ENCODE measurements at regions not wholly inside any gene's neighbourhood (a gene's known extent, or its start where the extent isn't known, plus 50 kb on each side); places are given as distances from the start of the nearest gene placed in this dataset.

DNA sequence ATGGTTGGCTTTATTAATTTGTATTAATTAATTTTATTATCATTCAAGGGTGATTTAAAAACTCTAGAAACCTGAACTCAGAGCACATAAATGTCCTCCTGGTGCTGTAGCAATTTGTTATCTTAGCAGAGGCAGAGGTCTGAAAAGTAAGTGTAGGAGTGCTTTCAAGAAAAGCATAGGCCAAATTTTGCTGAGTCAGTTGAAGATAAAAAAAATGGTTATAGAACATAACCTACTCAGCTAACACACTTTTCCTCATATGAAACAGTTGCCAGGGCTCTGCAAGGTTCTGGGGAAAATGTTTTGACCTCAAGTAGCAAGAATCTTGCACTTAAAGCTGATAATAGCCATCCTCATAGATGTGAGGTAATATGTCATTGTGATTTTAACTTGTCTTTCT is 53.5 kb upstream of the CHODL start:
- no peak for DNase-seq (ENCODE audit: low read depth in 2 of 2)

DNA sequence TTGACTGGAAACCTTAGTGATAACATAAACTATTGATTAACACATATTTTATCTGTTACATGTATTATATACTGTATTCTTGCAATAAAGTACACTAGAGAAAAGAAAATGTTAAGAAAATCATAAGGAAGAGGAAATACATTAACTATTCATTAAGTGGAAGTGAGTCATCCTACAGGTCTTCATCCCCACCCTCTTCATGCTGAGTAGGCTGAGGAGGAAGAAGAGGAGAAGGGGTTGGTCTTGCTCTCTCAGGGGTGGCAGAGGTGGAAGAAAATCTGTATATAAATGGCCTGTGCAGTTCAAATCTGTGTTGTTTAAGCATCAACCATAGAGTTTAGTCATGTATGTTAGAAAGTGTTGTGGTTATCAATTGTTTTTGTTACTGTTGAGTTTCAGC is 66.1 kb upstream of the CHODL start:
- no peak for DNase-seq (ENCODE audit: low read depth in 2 of 2)

DNA sequence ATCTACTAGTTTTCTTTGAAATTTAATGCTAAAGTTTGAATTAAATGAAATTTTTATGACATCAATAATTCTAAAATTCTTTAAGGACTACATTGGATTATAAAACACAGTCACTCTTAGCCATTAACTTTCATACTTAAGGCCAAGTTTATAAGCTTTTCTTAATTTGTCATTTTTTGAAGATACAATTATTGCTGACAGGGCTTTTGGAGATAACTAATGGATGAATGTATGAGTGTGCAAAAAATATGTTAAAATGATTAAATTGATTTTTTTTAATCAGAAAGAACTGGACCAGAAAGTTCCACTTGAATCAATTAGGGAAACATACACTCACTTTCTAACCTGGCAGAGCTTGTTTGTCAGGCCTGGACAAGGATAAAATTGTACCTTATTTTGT is 70.3 kb upstream of the CHODL start:
- no peak for DNase-seq (ENCODE audit: low read depth in 2 of 2)

DNA sequence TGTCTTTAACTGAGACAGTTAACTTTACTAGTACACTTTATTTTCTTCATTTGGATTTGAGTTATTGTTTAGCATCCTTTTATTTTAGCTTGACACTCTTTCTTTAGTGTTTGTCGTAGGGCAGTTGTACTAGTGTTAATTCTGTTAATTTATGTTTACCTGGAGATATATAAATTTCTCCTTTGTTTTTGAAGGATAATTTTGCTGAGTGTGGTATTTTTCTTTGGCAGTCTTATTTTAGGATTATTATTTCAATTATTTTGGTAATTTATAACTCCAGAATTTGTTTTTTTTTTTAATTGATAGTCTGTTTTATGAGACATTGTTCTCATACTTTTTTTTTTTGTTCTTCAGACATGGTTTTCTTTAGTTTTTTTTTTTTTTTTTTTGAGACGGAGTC is 73.8 kb upstream of the CHODL start:
- no peak for DNase-seq (ENCODE audit: low read depth in 2 of 2)

DNA sequence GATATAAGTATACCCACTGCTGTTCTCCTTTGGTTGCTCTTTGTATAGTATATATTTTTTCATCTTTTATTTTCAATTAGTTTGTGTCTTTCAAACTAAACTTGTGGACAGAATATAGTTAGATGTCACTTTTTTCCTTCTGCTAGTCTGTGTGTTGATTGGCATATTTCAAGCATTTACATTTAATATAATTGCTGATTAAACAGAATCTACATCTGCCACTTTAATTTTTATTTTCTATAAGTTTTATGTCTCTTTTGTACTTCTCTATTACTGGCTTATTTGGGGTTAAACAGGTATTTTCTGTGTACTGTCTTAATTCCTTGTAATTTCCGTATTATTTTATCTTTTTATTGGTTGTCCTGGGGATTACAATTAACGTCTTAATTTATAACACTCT is 74.4 kb upstream of the CHODL start:
- no peak for DNase-seq (ENCODE audit: low read depth in 2 of 2)

DNA sequence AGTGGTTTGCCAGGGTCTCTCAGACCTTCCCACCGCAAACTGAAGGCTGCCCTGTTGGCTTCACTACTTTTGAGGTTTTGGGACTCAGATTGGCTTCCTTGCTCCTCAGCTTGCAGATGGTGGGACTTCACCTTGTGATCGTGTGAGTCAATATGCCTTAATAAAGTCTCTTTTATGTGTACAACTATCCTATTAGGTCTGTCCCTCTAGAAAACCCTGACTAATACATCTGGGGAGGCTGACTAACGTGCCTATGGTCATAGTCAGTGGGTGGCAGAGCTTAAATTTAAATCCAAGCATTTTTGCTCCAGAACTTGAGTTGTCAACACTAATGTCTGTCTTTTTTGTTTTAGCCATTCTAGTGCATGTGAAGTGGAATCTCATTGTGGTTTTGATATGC is 76.5 kb upstream of the CHODL start:
- DNase-seq (ENCODE audit: low read depth in 2 of 2) = no peak

DNA sequence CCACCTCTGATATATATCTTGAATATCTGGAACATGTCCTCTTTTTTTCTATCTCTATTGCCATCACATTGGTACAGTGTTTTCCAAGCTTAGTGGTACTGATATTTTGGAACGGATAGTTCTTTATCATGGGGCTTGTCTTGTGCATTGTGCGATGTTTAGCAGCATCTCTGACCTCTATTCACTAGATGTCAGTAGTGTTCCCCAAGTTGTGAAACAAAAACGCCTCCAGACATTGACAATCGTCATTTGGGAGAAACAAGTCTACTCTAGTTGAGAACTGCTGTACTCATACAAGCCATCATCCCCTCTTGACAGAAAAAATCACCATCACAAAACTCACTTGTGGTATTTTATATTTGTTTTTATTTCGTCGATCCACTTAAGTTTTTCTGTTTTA is 79.7 kb upstream of the CHODL start:
- no peak for DNase-seq (ENCODE audit: low read depth in 2 of 2)

DNA sequence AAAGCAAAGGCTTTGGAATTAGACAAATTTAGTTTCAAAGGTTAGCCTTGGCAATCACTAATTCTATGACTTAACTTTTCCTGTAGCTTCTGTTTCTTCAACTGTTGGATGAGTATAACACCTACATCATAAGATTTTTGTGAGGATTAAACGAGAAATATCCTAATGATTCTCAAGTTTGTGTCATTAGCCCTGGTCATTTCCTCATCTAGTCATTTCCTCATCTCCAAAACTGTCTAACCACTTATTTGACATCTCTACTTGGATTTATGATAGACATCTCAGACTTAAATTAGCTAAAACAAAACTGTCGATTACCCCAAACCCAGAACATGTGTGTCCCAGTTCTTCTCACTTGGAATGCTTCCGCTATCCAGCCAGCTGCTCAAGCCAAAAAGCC is 80.2 kb upstream of the CHODL start:
- DNase-seq (ENCODE audit: low read depth in 2 of 2) = no peak

DNA sequence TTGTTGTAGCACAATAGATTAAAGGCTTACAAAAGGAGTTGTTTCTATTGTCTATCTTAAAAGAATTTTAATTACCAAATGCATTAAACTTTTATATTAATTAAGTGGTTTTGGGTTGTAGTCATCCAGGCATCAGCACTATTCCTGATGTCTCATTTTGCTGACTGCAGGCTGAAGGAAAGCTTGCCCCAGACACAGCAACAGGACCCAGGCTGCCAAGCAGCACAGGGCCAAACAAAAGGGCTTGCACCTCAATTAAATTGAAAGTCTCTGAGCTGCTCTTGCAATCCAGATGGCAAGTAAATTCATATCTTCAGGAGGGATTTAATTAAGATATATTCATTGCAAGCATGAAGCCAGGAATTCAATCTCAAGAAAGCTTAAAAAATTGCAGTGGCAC is 80.7 kb upstream of the CHODL start:
- no peak for DNase-seq (ENCODE audit: low read depth in 2 of 2)

DNA sequence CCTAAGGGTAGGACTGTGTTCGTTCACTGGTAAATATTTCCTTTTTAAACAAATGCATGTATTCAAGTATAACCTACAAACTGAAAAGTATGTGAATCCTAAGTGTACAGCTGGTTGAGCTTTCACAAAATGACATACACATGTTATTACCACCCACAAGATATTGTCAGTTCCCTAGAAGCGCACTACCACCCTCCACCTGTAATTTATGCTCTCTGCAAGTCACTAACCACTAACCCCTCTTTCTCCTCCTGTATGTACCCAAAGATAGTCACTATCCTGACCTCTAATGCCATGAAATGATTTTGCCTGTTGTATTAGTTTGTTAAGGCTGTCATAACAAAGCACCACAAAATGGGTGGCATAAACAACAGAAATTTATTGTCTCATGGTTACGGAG is 82.8 kb upstream of the CHODL start:
- no peak for DNase-seq (ENCODE audit: low read depth in 2 of 2)

DNA sequence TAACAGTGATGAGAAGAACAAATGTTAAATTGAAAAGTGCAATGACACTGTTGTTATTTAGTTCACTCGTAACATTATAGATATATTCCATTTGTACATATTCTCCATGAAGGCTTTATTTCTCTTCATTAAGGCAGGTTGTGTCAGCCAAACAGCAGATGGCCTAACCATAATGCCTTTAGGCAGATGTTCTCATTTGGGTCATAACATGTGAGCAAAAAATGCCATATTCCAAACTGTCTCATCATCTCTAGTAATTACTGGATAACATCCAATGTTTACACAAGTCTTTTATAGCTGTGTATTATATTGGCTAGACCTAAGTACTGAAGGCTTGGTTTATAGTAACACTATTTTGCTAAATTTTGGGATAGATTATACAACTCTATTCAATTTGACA is 87.2 kb upstream of the CHODL start:
- peak in 1 of 2 donors; percentile 47 for DNase-seq (ENCODE audit: low read depth in 2 of 2)

DNA sequence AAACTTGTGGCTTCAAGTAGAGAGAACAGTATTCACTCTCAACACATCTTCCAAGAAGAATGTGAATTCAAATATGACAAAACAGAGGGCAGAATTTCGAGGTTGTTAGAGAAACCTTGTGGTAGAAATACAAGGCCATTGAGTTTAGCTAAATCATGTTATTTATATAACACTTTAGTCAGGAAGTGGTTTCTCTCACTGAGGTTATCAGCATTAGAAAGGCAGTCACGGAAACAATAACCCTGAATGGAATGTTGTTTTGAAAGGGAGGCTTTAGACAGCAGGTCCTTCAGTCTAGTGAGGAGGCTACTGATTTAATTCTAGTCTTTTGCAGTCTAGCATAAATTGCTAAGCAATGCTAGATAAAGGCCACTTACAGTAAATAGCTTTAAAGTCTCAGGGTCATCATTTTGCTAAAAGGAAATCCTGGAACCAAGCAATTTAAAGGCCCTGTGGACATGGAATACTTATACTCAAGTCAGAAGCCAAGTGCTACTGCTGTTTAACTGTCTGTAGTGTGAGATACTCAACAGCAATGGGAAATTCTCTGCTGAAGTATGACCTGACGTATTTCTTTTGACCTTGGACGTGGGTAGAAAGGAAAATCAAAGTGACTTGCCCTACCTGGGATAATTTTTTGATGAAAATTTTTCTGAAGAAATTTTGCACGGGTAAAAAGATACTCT is 89.0 kb upstream of the CHODL start:
- peak; percentile 1 to 81 for DNase-seq (ENCODE audit: low read depth in 2 of 2)

DNA sequence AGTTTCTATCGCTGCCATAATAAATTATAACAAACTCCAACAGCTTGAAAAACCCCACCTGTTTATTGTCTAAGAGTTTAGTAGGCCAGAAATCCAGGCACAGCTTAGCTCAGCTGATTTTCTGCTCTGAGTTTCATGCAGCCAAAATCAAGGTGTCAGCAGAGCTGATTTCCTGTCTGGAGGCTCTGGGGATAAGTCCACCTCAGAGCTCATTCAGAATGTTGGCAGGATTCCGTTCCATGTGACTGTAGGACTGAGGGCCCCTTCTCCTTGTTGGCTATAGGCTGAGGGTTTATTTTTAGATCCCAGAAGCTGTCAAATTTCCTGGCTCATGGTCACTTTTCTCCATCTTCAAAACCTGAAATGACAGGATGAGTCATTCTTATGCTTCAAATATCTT is 91.6 kb upstream of the CHODL start:
- peak in 1 of 2 donors; percentile 48 for DNase-seq (ENCODE audit: low read depth in 2 of 2)

DNA sequence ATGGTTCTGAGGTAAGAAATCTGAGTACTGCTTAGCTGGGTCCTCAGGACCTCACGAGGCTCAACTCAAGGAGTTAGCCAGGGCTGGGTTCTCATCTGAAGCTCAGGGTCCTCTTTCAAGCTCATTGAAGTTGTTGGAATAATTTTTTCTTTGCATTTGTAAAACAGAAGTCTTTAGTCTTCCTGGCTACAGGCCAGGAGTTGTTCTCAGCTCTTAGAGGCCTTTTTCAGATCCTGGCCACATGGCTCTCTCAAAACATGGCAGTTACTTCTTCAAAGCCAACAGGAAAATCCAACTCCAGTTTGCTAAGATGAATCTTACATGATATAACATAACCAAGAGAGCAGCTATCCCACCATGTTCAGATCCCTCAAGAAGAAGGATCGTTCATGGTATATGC is 92.3 kb upstream of the CHODL start:
- no peak for DNase-seq (ENCODE audit: low read depth in 2 of 2)

DNA sequence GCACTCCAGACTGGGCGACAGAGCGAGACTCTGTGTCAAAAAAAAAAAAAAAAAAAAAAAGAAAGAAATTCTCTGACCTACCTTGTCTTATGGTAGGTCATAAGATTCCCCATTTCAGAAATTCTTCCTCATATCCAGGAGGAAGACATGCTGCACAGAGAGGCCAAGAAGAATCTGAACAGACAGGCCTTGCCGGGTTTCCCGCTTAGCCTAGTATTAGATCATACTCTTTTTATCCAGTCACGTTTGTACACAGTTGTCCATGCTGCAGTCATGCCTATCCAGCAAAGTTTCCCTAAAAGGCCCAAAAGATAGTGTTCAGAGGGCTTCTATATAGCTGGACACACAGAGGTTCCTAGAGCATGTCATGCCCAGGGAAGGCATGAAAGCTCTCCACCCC is 93.6 kb upstream of the CHODL start:
- no peak for DNase-seq (ENCODE audit: low read depth in 2 of 2)

DNA sequence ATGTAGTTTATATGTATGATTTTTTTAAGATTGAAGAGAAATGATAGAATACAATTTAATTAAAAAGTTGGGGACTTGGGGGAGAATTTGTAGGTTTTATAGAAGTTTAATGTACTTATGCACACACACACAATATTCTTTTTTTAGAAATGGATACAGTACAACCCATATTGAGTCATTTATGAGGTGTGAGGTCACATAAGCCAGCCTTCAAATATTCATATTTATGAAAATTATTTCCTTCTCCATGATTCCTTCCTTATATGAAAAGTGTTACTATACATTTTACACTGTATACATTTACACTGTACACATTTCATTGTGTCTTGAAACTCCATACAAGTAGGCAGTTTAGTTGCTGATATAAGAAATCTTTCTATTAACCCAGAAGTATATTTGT is 96.2 kb upstream of the CHODL start:
- no peak for DNase-seq (ENCODE audit: low read depth in 2 of 2)

DNA sequence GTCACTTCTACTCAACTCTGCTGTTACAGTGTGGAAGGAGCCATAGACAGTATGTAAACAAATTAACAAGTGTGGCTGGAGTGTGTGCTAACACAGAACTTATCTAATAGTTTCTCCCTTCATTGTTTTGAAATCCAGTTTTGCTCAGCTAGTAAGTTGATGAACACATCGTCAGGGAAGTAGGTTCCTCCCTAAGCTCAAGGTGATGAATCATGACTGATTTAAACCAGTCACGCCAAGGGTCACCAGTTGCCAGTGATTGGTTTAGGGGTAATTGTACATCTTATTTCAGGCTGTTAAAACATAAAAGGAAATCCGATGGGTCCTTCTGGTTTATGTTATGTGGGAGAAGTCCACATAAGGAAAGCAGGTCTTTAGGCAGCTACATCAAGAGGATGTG is 97.0 kb upstream of the CHODL start:
- no peak for DNase-seq (ENCODE audit: low read depth in 2 of 2)

DNA sequence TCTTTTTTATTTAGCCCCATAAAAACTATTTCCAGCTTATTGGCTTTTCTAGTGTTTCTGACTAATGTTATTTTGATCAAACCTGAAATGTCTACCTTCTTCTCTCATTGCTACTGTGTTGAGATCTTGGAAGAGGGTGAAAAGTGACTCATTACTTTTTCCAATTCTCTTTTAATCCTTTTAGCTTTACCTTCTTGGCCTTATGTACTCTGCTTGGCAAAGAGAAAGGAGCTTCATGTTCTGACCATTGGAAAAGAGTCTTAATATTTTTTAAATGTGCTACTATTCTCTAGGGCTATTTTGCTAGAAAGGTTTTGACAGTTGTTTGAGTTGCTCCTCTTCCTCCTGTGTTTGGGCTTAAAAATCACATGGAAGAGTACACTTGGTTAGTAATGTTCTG is 97.8 kb upstream of the CHODL start:
- no peak for DNase-seq (ENCODE audit: low read depth in 2 of 2)

DNA sequence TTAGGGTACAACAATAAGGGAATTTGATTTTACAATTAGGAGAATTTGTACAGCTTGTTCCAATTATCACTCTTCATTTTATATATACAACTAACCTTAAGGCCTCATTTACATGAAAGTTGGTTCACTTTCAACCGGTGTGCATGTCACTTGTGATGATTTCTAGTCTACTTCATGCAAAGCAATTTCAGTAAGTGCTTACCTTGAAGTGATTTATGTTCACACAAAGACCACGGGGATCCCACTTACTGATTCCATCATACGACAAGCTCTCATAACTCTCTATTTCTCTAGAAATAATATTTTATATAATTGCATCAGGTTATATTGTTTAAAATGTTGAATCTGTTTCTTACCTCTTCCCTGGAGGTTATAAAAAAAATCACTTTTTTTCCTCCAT is 100.3 kb upstream of the CHODL start:
- no peak for DNase-seq (ENCODE audit: low read depth in 2 of 2)

DNA sequence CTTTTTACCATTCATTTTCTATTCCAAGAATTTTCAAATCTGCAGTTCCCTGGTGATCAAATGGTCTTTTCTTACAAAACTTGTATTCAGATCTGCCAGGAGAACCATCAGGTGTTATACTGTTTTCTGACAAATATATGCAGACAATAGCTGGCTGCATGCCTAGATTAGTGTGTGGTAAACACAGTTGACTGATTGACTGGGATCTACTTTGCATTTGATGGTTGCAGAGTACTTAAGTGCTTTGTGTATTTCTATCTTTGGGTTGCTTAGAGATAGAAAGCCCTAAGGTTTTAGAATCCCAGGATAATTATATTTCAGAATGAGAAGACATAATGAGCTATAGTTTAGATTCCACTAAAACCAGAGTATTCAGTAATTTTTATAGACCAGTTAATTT is 102.0 kb upstream of the CHODL start:
- DNase-seq (ENCODE audit: low read depth in 2 of 2) = peak in 1 of 2 donors; percentile 12

DNA sequence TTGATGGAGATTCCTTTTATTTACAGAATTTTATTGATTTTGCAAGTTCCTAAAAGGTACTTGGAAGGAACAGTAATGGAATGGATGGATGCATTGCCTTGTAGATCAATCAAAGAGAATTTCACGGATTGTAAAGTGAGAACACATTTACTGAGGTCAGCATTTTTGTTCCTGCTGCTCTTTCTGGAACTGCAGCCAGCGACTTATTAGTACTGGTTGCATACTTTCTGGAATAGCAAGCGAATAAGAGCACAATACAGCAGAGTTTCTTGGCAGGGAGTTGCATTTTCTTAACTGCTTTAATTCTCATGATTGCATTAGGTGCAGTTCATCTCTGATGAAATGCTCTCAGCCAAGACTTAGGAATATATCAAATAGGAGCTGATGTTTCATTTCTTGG is 106.1 kb upstream of the CHODL start:
- no peak for DNase-seq (ENCODE audit: low read depth in 2 of 2)

DNA sequence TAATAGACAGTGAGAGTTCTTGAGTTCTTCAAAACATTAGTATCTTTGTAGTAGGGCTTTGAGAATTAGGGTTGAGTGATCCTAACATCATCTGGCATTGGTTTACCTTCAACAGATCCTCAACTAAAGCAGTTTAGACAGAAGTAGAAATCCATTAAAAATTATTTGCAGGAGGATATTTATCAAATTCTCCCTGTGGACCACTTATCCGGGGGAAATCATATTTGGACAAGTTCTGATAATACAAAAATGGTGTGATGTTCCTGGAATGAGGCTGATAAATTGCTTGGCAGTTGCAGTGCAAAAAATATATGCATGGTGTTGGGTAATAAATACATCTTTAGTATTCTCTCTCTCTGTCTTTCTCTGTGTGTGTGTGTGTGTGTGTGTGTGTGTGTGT is 115.1 kb upstream of the CHODL start:
- no peak for DNase-seq (ENCODE audit: low read depth in 2 of 2)

DNA sequence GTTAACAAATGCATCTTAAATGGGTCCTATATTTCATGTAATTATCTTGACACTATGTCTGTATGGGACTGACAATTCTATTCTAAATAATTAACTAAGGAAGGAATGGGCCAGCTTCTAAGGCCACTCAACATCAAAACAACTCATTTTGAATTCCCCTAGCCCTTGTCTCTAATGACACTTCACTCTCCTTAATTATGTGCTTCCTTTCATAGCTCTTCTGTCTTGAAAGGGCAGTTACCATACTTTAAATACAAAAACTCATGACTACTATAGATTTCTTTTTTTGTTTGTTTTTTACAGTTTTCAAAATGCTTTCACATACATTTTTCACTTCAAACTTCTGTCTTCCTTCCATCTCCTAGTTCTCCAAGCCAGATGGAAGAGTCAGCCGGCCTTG is 126.1 kb upstream of the CHODL start:
- DNase-seq (ENCODE audit: low read depth in 2 of 2) = no peak

DNA sequence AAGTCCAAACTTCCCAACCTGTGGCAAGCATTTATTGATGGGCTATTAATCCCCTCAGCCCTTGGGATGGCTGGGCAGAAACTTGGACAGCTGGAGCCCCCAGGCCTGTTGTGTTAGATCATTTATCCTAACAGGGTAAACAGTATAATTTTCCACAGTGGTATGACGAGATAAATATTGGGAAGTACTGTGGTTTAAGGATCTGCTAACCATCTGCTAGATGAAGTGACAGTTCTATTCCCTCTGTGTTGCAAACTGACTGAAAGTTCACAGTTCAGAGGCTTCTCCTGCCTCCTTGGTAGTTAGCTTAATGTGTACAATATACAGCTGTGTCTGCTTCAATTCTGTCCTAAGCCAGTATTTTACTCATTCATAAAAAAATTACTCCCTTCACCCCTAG is 127.5 kb upstream of the CHODL start:
- DNase-seq (ENCODE audit: low read depth in 2 of 2) = no peak
